GM18511 (cell line): ENCODE measurements at regions not wholly inside any gene's neighbourhood (a gene's known extent, or its start where the extent isn't known, plus 50 kb on each side); places are given as distances from the start of the nearest gene placed in this dataset.
"Not testable (repeated sequence)": the region's sequence is repeated elsewhere in the genome, so short reads cannot be mapped to it uniquely, and the experiment has no call there.

Source experiments
- ATAC-seq: cut with Tn5 transposase; IDR thresholded peaks from one replicate; pipeline ENCODE4 v1.9.1; 2021; ENCODE audit warnings: mild to moderate bottlenecking, moderate library complexity; ENCODE audit not compliant: unreplicated experiment

- not testable (repeated sequence) for ATAC-seq
These were observed 92.1 kb upstream of the MSH6 start for GRCh38 chr2:47690706-47691325.

DNA sequence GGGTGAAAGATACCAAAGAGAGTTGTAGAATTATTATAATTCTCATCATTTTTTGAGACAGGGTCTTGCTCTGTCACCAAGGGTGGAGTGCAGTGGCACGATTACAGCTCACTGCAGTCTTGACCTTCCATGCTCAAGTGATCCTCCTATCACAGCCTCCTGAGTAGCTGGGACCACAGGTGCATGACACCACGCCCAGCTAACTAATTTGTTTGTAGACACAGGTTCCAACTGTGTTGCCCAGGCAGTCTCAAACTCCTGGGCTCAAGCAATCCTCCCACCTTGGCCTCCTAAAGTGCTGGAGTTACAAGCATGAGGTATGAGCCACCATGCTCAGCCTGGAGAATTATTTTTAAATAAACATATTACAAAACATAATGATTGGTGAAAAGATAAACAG, 92.8 kb upstream of the MSH6 start:
- no peak for ATAC-seq

GRCh38 chr2:47689118-47689517, 93.8 kb upstream of the MSH6 start:
- peak; percentile 80 for ATAC-seq

- ATAC-seq, result no peak
These were observed 94.4 kb upstream of the MSH6 start for GRCh38 chr2:47688561-47688960.

DNA sequence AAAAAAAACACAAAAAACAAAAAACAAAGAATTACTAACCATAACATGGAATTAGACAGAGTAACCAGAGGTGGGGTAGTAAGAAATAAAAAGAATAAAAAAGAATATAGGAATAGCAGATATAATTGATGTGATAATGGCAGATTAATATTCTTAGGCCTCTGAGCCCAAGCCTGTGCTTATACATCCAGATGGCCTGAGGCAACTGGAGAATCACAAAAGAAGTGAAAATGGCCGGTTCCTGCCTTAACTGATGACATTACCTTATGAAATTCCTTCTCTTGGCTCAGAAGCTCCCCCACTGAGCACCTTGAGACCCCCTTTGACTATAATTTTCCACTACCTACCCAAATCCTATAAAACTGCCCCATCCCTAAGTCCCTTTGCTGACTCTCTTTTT, 95.1 kb upstream of the MSH6 start:
- no peak for ATAC-seq

DNA sequence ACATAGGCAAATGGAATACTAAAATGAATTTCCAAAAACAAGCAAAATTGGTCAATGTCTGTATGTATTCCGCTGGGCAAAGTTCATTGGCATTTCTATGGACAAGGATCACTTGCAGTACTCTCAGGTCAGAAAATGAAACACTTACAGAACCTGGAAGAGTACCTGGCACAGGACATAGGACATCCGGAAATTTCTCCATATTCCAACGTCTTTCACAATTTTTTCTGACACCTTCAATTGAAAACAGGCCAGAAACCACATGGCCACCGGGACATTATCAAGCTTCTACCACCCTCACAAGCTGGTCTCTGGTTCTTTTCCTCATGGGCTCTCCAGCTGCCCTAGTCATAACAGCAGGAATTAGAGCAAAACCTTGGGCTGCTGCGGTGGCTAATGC, 96.9 kb upstream of the MSH6 start:
- no peak for ATAC-seq

- no peak for ATAC-seq
These were observed 100.7 kb upstream of the MSH6 start for GRCh38 chr2:47682216-47682749.

DNA sequence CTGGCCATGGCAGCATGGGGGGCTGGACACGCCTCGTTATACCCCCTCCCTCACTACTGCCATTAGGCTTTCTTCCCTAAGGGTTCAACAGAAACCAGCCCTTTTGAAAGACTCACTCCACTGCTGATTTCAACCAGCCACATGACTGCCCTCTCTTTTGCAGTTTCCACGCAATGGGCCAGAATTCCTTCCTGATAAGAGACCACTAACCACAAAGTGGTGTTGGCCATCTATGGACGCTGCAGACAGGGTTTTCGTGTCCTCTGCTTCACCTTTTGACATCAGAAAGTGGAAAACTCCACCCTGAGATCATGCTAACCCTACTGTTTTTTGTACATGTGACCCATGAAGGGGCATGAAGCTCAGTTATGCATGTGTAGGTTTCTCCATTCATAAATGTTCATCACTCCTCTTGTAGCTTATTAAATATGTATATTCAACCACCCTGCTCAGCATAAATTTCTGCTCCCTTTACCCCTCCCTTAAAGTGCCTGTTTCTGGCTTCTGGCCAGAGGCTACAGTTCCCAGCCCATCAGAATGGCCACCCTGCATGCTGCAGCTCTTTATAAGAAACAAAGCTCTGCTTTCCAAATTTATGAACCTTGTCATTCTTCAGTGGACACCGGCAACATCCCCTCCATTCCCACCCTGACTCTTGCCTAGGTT, 105.6 kb upstream of the KCNK12 start:
- ATAC-seq, result no peak

- ATAC-seq, result no peak
These were observed 104.5 kb upstream of the KCNK12 start for GRCh38 chr2:47675196-47675825.

- ATAC-seq, result no peak
These were observed 95.5 kb upstream of the KCNK12 start for GRCh38 chr2:47666332-47666731.

DNA sequence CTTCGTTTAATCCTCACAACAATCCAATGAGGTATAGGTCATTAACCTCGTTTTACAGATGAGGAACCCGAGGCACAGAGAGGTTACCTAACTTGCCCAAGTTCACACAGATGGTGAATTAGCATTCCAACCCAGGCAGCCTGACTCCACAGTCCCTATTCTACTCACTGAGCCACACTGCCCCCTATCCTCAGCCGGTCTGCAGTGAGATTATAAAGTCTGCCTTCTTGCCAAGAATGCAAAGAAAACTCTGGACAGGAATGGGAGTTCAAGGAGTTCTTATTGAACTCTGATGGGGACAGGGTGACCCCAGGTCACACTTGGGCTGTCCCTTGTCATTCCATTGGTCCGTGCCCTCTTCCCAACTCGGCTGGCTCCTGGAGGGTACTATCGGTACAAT, 94.0 kb upstream of the KCNK12 start:
- no peak for ATAC-seq

- no peak for ATAC-seq
These were observed 91.8 kb upstream of the KCNK12 start for GRCh38 chr2:47662552-47662951.

- ATAC-seq, result no peak
These were observed 90.5 kb upstream of the KCNK12 start for GRCh38 chr2:47661310-47661709.

GRCh38 chr2:47660168-47660567, 89.4 kb upstream of the KCNK12 start:
- ATAC-seq, result no peak

GRCh38 chr2:47658646-47659320, 88.0 kb upstream of the KCNK12 start:
- no peak for ATAC-seq

DNA sequence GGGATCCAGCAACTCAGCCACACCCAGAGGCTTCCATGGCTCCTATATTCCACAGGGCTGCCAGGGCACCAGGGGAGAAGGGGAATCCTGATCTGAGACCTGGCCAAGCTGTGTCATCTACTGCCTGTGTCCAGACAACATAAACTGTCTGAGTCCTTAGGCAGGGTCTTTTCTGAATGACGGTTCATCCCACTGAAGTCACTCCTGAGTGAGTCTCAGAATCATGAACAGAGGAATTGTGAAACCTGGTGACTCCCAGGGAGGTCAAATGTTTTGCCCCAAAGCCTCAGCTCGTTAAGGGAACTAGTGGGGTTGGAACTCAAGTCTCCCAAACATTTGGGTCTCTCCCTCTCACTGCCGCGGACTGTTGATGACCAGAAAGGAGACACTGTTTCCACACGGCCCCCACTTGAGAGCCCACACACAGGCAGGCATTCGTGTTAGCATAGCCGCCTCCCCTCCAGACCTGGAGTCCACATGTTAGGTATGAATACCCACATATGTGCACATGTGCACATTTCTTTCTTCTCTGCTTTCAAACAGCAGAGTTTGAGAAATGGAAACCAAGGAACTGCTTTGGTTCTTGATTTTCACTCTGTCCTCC, 87.2 kb upstream of the KCNK12 start:
- ATAC-seq, result no peak

DNA sequence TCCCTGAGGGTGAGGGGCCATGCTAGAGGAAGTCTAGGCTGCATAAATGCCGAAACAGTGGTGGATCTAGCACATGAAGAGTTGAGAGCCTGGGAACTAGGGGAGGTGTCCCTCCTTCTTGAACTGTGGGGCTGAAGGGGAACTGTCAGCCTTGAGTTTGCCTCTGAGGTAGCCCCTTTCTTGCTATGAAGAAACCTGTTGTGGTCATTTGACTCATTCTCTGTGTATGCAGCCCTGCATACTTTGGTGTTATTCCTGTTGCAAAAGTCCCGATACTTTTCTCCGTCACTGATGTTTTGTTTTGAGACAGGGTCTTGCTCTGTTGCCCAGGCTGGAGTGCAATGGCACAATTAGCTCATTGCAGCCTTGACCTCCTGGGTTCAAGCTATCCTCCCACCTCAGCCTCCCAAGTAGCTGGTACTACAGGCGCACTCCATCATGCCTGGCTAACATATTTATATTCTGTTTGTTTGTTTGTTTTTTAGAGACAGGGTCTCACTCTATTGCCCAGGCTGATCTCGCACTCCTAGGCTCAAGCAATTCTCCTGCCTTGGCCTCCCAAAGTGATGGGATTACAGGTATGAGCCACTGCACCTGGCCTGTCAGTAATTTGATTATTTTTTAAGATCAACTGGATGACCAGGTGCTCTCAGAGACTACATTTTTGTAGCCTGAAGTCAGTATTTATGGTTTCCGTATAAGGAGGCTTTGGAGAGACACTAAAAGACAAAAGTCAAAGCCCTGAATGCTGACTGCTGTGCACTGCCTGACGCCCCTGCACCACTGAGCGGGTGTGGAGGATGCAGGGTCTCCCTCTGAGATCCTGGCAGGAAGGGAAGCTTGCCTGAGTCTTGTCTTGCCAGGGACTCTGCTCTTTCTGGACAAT, 86.2 kb upstream of the KCNK12 start:
- ATAC-seq, result no peak

GRCh38 chr2:47655563-47655880, 84.7 kb upstream of the KCNK12 start:
- ATAC-seq, result peak; percentile 32

- peak; percentile 84 for ATAC-seq
These were observed 84.2 kb upstream of the KCNK12 start for GRCh38 chr2:47654790-47655562.
